Suprapubic skin (tissue), 3 donors: ENCODE measurements at regions not wholly inside any gene's neighbourhood (a gene's known extent, or its start where the extent isn't known, plus 50 kb on each side); places are given as distances from the start of the nearest gene placed in this dataset.
"Not testable (repeated sequence)": the region's sequence is repeated elsewhere in the genome, so short reads cannot be mapped to it uniquely, and the experiment has no call there.

Experiments used
- EP300 ChIP-seq: sonication (generic); formaldehyde crosslinking; IDR thresholded peaks from one replicate; pipeline ENCODE4 v1.6.1; 2017; ENCODE audit warnings: antibody characterized with exemption
- TF ChIP-seq, protein P1 (sequence below), 2 donors: fragments of 200-600 bp in 1 of 2; fragments of 450-650 bp in 1 of 2; sonication (generic) in 1 of 2; IDR thresholded peaks; one replicate each; pipeline ENCODE4 v1.5.1; 2016 to 2019; ENCODE audit warnings: antibody characterized with exemption in 2 of 2, mild to moderate bottlenecking in 1 of 2, moderate library complexity in 1 of 2

DNA sequence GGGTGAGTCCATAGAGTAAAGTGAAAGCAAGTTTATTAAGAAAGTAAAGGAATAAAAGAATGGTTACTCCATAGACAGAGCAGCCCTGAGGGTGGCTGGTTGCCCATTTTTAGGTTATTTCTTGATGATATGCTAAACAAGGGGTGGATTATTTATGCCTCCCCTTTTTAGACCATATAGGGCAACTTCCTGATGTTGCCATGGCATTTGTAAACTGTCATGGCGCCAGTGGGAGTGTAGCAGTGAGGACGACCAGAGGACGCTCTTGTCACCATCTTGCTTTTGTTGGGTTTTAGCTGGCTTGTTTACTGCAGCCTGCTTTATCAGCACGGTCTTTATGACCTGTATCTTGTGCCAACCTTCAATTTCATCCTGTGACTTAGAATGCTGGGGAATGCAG, 155.4 kb upstream of the FBXO11 start:
- not testable (repeated sequence) for TF ChIP-seq EP300
- TF ChIP-seq, protein P1, sequence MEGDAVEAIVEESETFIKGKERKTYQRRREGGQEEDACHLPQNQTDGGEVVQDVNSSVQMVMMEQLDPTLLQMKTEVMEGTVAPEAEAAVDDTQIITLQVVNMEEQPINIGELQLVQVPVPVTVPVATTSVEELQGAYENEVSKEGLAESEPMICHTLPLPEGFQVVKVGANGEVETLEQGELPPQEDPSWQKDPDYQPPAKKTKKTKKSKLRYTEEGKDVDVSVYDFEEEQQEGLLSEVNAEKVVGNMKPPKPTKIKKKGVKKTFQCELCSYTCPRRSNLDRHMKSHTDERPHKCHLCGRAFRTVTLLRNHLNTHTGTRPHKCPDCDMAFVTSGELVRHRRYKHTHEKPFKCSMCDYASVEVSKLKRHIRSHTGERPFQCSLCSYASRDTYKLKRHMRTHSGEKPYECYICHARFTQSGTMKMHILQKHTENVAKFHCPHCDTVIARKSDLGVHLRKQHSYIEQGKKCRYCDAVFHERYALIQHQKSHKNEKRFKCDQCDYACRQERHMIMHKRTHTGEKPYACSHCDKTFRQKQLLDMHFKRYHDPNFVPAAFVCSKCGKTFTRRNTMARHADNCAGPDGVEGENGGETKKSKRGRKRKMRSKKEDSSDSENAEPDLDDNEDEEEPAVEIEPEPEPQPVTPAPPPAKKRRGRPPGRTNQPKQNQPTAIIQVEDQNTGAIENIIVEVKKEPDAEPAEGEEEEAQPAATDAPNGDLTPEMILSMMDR (IDR thresholded peaks at IDR 0.05) = not testable (repeated sequence)
